Glutamatergic neuron (in vitro differentiated cells): ENCODE measurements at regions not wholly inside any gene's neighbourhood (a gene's known extent, or its start where the extent isn't known, plus 50 kb on each side); places are given as distances from the start of the nearest gene placed in this dataset.

Source experiments
- DNase-seq: peaks from one replicate; pipeline ENCODE4 v3.0.0; 2022
- H3K27ac Mint-ChIP-seq: one replicate; pipeline ENCODE4 v1.8.0; 2020; ENCODE audit warnings: mild to moderate bottlenecking, mixed read lengths, inconsistent platforms; ENCODE audit not compliant: unreplicated experiment
- H3K27me3 Mint-ChIP-seq: one replicate; pipeline ENCODE4 v1.8.0; 2020; ENCODE audit warnings: mild to moderate bottlenecking, moderate library complexity, mixed read lengths, inconsistent platforms; ENCODE audit not compliant: unreplicated experiment
- H3K36me3 Mint-ChIP-seq: one replicate; pipeline ENCODE4 v1.8.0; 2020; ENCODE audit warnings: mild to moderate bottlenecking, mixed read lengths, inconsistent platforms; ENCODE audit not compliant: unreplicated experiment
- H3K4me1 Mint-ChIP-seq: one replicate; pipeline ENCODE4 v1.8.0; 2020; ENCODE audit warnings: mild to moderate bottlenecking, low read depth, mixed read lengths, inconsistent platforms; ENCODE audit not compliant: unreplicated experiment
- H3K4me3 Mint-ChIP-seq: one replicate; pipeline ENCODE4 v1.8.0; 2020; ENCODE audit warnings: mild to moderate bottlenecking, mixed read lengths, inconsistent platforms; ENCODE audit not compliant: unreplicated experiment
- H3K9me3 Mint-ChIP-seq: one replicate; pipeline ENCODE4 v1.8.0; 2020; ENCODE audit warnings: mild to moderate bottlenecking, moderate library complexity, mixed read lengths, inconsistent platforms; ENCODE audit not compliant: unreplicated experiment
- TF ChIP-seq, protein P1 (sequence below): fragments of 200-600 bp; sonication (generic); IDR thresholded peaks from one replicate; pipeline ENCODE4 v1.5.0; 2021; ENCODE audit not compliant: partially characterized antibody, unreplicated experiment

DNA sequence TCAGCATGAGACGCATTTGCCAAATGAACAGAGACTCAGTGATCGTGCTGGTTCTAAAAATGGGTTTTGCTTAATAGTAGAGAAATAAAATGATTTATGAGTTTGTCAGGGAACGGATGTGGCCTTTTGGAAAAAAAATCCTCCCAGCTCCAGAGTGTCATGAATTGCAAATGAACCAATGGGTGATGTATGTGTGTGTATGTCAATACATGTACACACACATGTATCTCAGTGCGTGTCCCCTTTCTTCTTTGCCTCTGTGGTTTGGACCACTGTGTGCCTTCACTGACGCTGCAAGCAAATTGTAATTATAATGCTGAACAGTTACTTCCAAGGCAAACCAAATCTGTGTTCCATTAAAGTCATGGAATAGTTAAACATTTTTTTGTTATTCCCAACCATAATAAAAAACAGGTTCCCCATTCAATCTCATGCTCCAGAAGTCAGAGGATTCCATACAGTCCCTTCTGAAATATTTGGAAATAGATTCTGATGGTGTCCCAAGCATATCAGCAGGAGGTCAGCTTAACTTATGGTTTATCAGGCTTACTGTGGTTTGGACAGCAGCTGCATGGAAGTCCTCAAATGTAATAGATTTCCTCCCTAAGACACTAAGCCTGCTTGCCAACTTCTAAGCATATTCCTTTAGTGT lies 630.5 kb downstream of the ACTL7B start:
- Mint-ChIP-seq H3K4me1 (no peaks in the 10 kb centered on the region), H3K27me3 (no peaks in the 10 kb centered on the region), H3K36me3 (peaks cover 10% of the 10 kb centered on the region), H3K9me3 (peaks cover 1% of the 10 kb centered on the region), H3K4me3 (no peak overlapping the region), H3K27ac (no peak overlapping the region)
- TF ChIP-seq, protein P1, sequence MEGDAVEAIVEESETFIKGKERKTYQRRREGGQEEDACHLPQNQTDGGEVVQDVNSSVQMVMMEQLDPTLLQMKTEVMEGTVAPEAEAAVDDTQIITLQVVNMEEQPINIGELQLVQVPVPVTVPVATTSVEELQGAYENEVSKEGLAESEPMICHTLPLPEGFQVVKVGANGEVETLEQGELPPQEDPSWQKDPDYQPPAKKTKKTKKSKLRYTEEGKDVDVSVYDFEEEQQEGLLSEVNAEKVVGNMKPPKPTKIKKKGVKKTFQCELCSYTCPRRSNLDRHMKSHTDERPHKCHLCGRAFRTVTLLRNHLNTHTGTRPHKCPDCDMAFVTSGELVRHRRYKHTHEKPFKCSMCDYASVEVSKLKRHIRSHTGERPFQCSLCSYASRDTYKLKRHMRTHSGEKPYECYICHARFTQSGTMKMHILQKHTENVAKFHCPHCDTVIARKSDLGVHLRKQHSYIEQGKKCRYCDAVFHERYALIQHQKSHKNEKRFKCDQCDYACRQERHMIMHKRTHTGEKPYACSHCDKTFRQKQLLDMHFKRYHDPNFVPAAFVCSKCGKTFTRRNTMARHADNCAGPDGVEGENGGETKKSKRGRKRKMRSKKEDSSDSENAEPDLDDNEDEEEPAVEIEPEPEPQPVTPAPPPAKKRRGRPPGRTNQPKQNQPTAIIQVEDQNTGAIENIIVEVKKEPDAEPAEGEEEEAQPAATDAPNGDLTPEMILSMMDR = no peak
- no peak for DNase-seq

DNA sequence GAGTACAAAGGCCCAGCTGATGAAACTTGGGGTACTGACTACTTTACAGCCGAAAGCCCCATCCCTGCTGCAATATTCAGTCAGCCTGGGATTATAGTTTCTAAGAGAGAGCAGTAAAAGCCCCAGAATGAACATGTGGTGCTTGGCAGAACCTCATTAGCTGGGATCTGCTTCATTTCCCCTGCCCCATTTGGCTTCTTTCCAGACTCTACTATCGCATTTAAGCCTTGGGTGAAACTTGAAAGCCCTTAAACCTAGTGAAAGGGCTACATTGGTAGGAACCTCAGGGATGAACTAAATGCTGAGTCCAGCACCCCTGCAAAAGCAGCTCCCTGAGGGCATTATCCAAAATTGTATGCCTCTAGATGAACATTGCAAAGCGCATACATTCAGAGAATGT lies 631.1 kb downstream of the ACTL7B start:
- H3K27ac Mint-ChIP-seq = no peak overlapping the region
- DNase-seq = no peak

DNA sequence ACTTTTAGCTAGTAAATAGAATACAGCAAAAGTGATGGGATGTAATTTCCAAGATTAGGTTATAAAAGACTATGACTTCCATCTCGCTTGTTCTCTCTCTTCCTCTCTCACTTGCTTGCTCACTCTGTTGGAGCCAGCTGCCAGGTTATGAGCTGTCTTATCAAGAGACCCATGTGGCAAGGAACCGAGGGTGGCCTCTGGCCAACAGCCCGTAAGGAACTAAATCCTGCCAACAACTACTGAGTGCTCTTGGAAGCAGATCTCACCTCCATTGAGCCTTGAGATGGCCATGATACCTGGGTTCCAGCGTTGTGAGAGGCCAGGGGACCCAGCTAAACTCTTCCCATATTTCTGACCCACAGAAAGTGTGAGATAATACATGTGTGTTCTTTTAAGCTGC lies 636.1 kb downstream of the ACTL7B start:
- no peak for DNase-seq
- no peak overlapping the region for H3K27ac Mint-ChIP-seq
- TF ChIP-seq, protein P1 = no peak

More for the DNA sequence above, 631.1 kb downstream of the ACTL7B start:
- H3K36me3 Mint-ChIP-seq = peaks cover 10% of the 10 kb centered on the region
- peaks cover 1% of the 10 kb centered on the region for H3K9me3 Mint-ChIP-seq
- TF ChIP-seq, protein P1 = no peak
- H3K27me3 Mint-ChIP-seq = no peaks in the 10 kb centered on the region
- H3K4me3 Mint-ChIP-seq = no peak overlapping the region
- H3K4me1 Mint-ChIP-seq = no peaks in the 10 kb centered on the region

DNA sequence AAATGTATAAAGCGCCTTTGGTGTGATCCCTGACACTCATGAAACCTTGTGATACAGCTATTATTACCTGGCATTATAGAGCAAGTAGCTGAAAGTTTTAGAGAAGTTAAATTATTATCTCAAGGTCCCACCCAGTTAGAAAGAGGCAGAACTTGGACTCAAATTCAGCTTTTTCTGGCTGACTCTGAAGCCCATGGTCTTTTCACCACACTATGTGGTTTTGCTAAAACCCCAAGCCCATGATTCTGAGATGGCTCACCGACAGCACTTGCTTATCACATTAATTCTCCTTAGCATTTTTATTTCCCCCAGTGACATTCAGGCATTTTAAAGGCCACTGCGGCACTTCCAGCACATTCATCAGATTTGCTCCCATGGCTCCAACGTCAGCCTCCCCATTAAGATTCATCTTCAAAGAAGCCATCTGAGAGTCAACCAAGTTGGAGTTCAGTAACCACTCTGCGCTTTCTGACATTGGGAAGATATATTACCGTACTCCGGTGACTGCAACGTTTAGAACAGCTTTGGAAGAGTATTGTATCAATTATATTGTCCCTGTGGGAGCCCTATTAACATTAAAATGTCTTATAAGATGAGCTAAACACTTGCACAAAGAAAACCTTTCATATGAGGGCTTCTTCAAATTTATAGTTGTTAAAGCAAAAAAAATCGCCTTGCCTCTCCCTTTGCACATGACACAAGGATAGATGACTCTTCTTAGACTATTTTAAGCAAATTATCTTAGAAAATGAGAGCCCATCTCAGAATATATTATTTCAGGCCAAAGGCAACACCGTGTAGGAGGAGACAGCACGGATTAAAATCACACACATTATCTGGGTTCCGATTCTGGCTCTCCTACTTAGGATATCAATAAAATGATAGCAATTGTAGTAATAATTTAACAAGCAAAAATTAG lies 638.1 kb downstream of the ACTL7B start:
- Mint-ChIP-seq H3K4me3 (no peak overlapping the region), H3K27ac (no peak overlapping the region), H3K4me1 (no peaks in the 10 kb centered on the region), H3K27me3 (no peaks in the 10 kb centered on the region), H3K36me3 (no peaks in the 10 kb centered on the region), H3K9me3 (peaks cover 1% of the 10 kb centered on the region)
- TF ChIP-seq, protein P1 = no peak
- DNase-seq = no peak

More for the DNA sequence above, 636.1 kb downstream of the ACTL7B start:
- H3K4me1 Mint-ChIP-seq = no peaks in the 10 kb centered on the region
- peaks cover 1% of the 10 kb centered on the region for H3K9me3 Mint-ChIP-seq
- no peaks in the 10 kb centered on the region for H3K36me3 Mint-ChIP-seq
- H3K4me3 Mint-ChIP-seq = no peak overlapping the region
- no peaks in the 10 kb centered on the region for H3K27me3 Mint-ChIP-seq

DNA sequence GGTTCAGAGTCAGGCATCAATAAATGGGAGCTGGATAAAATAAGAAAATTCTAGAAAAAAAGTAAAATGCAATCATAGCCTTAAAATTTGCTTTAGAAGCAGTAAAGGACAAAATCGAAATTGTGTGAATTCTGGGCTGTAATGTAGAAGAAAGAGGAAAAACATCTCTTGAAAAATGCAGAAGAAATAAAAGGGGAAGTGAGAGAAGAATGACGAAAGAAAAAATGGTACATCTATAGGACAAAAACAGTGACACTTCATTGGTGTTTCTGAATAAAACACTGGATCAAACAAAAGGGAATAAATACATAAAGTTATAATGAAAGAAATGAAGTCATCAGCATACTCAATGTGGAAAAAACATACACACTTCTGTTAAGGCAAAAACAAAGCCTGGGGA lies 642.3 kb downstream of the ACTL7B start:
- TF ChIP-seq, protein P1 = no peak
- no peaks in the 10 kb centered on the region for H3K36me3 Mint-ChIP-seq
- DNase-seq = no peak
- H3K4me3 Mint-ChIP-seq = no peak overlapping the region
- H3K9me3 Mint-ChIP-seq = peaks cover 1% of the 10 kb centered on the region
- H3K27me3 Mint-ChIP-seq = no peaks in the 10 kb centered on the region
- no peak overlapping the region for H3K27ac Mint-ChIP-seq
- no peaks in the 10 kb centered on the region for H3K4me1 Mint-ChIP-seq
